Aorta (tissue), 5 donors: ENCODE measurements at regions not wholly inside any gene's neighbourhood (a gene's known extent, or its start where the extent isn't known, plus 50 kb on each side); places are given as distances from the start of the nearest gene placed in this dataset.
"Not testable (repeated sequence)": the region's sequence is repeated elsewhere in the genome, so short reads cannot be mapped to it uniquely, and the experiment has no call there.

Experiments used
- ATAC-seq: fragments of 200-7000 bp; cut with Tn5 transposase; one replicate; pipeline ENCODE4 v1.9.1; 2022; ENCODE audit warnings: moderate library complexity; ENCODE audit not compliant: low FRiP score
- DNase-seq, 2 donors: peaks; one replicate each; pipeline ENCODE4 v3.0.0-alpha.2; 2020
- H3K27ac ChIP-seq, 2 donors: one replicate each; pipeline ENCODE4 v1.5.1; 2013; ENCODE audit warnings: low read length in 2 of 2, mild to moderate bottlenecking in 2 of 2, moderate library complexity in 2 of 2, control low read depth in 1 of 2, inconsistent platforms in 1 of 2, low read depth in 1 of 2
- H3K27me3 ChIP-seq, 2 donors: one replicate each; pipeline ENCODE4 v1.6.1; 2013; ENCODE audit warnings: control low read depth in 1 of 2, low read length in 1 of 2, mild to moderate bottlenecking in 1 of 2, moderate library complexity in 1 of 2; ENCODE audit not compliant: insufficient read depth in 2 of 2, control insufficient read depth in 1 of 2
- H3K36me3 ChIP-seq, 2 donors: one replicate each; pipeline ENCODE4 v1.6.1; 2013; ENCODE audit warnings: control low read depth in 1 of 2, low read length in 1 of 2, mild to moderate bottlenecking in 1 of 2; ENCODE audit not compliant: insufficient read depth in 2 of 2, control insufficient read depth in 1 of 2
- H3K4me1 ChIP-seq, 2 donors: one replicate each; pipeline ENCODE4 v1.6.1; 2013; ENCODE audit warnings: low read length in 2 of 2, control low read depth in 1 of 2, mild to moderate bottlenecking in 1 of 2, moderate library complexity in 1 of 2; ENCODE audit not compliant: insufficient read depth in 2 of 2, control insufficient read depth in 1 of 2
- H3K4me3 ChIP-seq, 2 donors: one replicate each; pipeline ENCODE4 v1.5.1; 2013; ENCODE audit warnings: low read length in 2 of 2, control low read depth in 1 of 2, mild to moderate bottlenecking in 1 of 2
- H3K9me3 ChIP-seq: one replicate; pipeline ENCODE4 v1.6.1; 2013; ENCODE audit warnings: mild to moderate bottlenecking, low read length; ENCODE audit not compliant: control insufficient read depth
- WGBS, 2 donors: extraction: QIAGEN DNeasy Blood & Tissue Kit; methylation state at CpG; one replicate each; pipeline ENCODE4 v1.1.7; 2013; 5-methylcytosine and 5-hydroxymethylcytosine counted together
- intact Hi-C, 2 donors: fragments of 100-400 bp; cut with DNase I; formaldehyde crosslinking; loops; one replicate each; pipeline versions ENCODE4 v1.14.2 to v1.15.0; 2022
- donor health status: healthy with polysubstance abuse.
- donor health status: Bipolar disorder and iron deficiency.
- donor health status: DM: no; HTN: no; CAD: no.
- donor health status: DM: no; HTN: no; CAD: no.
- donor health status: DM: yes; HTN: yes; CAD: no.

DNA sequence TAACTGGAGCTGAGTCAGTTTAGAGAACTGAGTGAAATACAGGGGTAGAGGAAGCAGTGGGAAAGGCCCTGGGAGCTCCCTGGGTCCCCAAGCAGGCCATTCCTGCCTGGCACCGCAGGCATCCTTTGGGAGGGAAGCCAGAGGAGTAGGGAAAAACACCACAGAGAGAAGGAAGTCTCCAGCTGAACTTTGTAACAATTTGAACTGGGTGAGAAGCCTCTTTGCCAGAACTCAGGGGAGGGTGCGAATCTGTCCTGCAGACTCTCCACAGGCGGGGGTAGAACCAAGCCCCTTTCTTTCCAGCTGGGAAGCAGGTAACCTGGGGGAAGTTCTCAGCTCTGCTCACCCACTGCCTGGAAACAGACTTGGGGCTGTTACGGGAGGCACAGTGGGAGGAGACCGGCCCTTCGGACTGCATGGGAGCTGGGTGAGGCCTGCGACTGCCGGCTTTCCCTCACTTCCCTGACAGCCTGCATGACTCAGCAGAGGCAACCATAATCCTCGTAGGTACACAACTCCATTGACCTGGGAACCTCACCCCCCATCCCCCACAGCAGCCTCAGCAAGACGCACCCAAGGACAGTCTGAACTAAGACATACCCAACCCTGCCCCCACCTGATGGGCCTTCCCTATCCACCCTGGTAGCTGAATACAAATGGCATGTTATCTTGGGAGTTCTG lies 110.1 kb downstream of the ARHGAP11B start:
- WGBS, 2 donors, result 89 to 98% methylated on average over 10 of the region's 10 CpGs
- H3K9me3 ChIP-seq, intact Hi-C loops, H3K4me3 ChIP-seq, H3K36me3 ChIP-seq, DNase-seq, H3K27me3 ChIP-seq, H3K4me1 ChIP-seq, ATAC-seq, H3K27ac ChIP-seq: not testable (repeated sequence)

DNA sequence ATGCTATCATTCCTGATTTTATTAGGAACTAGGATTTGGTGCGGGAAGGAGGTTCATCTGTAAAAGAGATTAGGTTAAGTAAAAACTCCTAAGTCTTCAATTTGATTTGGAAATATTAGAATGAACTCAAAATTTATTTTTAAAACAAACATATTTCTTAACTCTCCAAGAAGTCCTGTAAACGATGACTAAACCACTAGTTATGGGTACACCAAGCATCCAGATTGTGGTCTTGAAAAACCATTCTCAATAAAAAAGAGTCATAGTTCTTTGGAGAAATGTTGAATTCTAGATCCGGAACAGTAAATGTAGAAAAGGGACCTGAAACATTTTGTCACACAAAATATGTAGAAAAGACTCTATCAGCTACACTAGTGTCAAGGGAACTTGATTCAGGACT lies 116.9 kb downstream of the ARHGAP11B start:
- H3K4me1 ChIP-seq, H3K36me3 ChIP-seq, ATAC-seq, H3K4me3 ChIP-seq, intact Hi-C loops, H3K27ac ChIP-seq, H3K9me3 ChIP-seq, DNase-seq, H3K27me3 ChIP-seq: not testable (repeated sequence)
- WGBS, 2 donors, result 76 to 85% methylated on average over 3 of the region's 3 CpGs

DNA sequence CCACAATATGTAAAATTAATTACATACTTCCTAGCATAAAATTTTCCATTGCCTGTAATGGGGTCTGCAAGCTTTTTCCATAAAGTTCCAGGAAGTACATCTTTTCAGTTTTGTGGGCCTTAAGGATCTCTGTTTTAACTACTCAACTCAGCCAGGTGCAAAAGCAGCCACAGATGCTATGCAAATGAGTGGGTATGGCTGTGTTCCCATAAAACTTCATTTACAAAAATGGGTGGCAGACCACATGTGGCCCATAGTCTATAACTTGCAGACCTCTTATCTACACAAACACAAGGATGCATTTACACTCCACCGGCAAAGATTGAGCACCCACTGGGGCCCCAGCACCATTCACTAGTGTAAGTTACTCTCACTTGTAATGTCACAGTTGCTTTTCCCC lies 123.1 kb downstream of the ARHGAP11B start:
- H3K4me3 ChIP-seq, DNase-seq, H3K27ac ChIP-seq, H3K4me1 ChIP-seq, ATAC-seq, H3K9me3 ChIP-seq, intact Hi-C loops, H3K27me3 ChIP-seq, H3K36me3 ChIP-seq: not testable (repeated sequence)
- 100% methylated on average over 1 of the region's 1 CpG; no CpG with 5 or more reads in 1 of the 2 donors for WGBS, 2 donors

DNA sequence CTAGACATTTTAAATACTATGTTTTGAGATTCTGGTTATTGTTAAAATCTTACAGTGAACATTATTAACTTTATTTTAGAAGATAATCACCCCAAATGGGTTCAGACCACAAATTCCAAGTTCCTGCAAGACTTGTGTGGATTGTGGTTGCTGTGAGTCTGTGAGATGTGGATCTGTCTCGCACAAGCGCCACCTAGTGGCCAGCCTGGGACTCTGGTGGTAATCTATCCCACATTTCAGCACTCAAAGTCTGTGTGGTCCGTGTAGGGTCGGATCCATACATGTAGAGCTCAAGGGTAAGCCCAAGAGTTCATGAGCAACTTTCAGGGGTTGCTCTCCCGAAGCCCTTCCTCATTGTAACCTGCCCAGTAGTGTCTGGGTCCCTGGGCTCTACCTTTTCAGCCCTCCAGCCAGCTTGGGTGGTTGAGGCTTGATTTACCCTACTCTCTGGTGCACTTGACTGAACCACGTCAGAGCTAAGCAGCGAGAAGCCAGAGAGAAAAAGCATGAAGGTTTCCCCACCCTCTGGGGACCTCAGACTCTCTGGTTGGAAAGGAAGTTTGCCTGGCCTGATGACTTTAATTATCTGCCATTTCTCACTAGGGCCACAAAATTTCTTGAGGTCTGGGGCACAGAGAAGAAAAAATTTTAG lies 129.2 kb downstream of the ARHGAP11B start:
- H3K36me3 ChIP-seq, H3K27ac ChIP-seq, H3K4me3 ChIP-seq, H3K4me1 ChIP-seq, H3K27me3 ChIP-seq, intact Hi-C loops, H3K9me3 ChIP-seq: not testable (repeated sequence)
- DNase-seq (peak; percentile 82 to 87), ATAC-seq (peak; percentile 87)
- WGBS, 2 donors, result 1 to 6% methylated on average over 2 to 3 of the region's 7 CpGs

DNA sequence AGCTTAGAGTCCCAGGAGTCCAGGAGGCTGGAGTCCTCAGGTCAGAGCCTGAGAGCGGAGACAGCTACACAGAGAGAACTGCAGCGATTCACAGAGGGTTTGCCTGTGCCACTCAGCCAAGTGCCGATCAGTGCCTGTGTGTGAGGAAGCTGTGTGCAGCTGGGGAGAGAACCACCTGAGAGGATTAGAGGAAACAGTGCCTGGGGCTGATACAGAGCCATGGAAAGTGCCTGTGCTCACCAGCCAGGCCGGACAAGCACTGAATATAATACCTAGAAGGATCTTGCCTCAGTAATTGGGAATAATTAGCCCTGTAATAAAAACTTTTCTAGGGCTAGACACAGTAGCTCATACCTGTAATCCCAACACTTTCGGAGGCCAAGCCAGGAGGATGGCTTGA lies 134.7 kb downstream of the ARHGAP11B start:
- H3K4me3 ChIP-seq, H3K4me1 ChIP-seq, intact Hi-C loops, H3K36me3 ChIP-seq, H3K27me3 ChIP-seq, H3K27ac ChIP-seq, ATAC-seq, DNase-seq, H3K9me3 ChIP-seq: not testable (repeated sequence)
- WGBS, 2 donors, result 97 to 98% methylated on average over 5 of the region's 5 CpGs

DNA sequence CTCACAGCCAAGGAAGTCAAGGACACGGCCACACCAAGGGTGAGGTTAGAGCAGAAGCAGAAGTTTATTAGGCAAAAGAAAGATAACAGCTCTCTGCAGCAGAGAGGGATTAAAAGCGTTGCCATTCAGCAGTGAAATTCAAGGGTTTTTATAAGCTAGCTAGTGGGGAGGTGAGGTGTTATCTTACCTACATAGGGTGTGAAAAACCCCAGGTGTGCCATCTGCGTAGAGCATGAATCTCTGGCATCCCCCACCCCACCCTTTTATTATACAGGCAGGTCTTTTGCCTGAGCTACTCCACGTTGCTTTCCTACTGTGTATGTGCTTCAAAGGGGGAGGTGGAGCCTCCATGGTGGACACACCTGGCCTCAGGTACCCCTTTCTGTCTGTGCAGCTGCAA lies 135.4 kb downstream of the ARHGAP11B start:
- H3K4me1 ChIP-seq, H3K36me3 ChIP-seq, DNase-seq, H3K27ac ChIP-seq, H3K27me3 ChIP-seq, H3K4me3 ChIP-seq, intact Hi-C loops, H3K9me3 ChIP-seq, ATAC-seq: not testable (repeated sequence)
- WGBS, 2 donors, result 90 to 94% methylated on average over 1 to 4 of the region's 4 CpGs

DNA sequence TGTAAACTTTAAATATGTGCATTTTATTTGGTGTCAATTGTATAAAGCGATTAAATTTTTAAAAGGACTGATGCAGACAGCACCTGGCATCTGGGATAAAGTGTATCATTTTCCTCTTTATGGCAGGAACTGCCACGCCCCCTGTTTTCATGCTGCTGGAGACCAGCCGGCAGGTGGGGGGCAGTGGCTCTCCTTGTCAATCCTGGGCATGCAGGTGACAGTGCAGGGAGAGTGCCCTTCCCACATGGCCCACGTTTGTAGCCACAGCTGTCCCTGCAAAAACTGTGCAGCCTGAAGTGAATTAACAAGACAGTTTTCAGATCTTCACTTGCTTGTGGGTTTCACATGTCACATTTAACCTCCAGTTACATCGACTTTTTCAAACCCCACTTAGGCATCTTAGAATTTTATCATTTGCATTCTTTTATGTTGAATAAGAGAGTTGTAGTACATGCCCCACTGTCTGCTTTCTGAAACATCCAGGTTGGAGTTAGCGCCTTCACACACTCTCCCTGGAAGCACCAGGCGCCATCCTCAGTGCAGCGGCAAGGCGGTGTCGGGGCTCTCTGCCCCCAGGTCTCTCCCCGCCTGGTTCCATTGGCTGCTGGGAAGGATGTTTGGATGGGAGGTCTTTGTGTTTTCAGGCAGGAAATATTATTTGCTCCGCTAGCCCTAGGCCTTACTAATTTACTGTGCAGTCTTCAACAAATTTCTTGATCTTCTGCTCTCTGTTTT lies 134.2 kb upstream of the FAN1 start:
- intact Hi-C loops, H3K36me3 ChIP-seq, H3K4me3 ChIP-seq, ATAC-seq, H3K9me3 ChIP-seq, H3K27ac ChIP-seq, H3K4me1 ChIP-seq, DNase-seq, H3K27me3 ChIP-seq: not testable (repeated sequence)
- 95% methylated on average over 11 to 12 of the region's 12 CpGs for WGBS, 2 donors

DNA sequence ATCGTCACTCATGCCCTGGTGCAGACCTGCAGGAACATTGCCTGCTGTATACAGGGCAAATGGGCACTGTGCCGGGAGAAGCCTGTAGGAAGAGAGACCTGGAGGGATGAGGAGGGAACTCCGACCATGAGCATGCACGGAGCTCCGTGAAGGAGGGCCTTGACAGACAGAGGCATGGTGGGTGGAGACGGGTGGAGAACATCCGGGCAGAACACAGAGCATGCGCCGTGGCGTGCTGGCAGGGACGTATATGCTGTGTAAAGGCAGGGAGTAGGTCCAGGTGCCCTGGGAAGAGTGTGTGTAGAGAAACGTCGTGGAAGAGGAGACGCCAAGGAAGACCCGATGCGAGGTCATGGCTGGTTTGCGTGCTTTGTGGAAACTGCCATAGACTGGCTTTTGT lies 133.0 kb upstream of the FAN1 start:
- WGBS, 2 donors, result 97 to 99% methylated on average over 17 of the region's 17 CpGs
- H3K4me3 ChIP-seq, result no peak overlapping the region
- H3K9me3 ChIP-seq, result no peaks in the 10 kb centered on the region
- intact Hi-C loops, result no loop called here
- no peaks in the 10 kb centered on the region for H3K4me1 ChIP-seq
- H3K27me3 ChIP-seq, result no peaks in the 10 kb centered on the region
- no peak for ATAC-seq
- H3K36me3 ChIP-seq, result no peaks in the 10 kb centered on the region
- no peak overlapping the region for H3K27ac ChIP-seq
- no peak for DNase-seq

DNA sequence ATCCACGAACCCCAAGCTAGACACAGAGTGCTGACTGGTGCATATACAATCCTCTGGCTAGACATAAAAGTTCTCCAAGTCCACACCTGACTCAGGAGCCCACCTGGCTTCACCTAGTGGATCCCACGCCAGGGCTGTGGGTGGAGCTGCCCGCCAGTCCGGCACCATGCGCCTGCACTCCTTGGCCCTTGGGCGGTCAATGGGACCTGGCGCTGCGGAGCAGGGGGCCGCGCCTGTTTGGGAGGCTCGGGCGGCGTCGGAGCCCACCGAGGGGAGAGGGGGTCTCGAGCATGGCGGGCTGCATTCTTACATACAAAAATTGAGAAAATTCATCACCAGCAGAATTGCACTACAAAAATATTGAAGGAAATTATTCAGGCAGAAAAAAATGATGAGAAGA lies 120.7 kb upstream of the FAN1 start:
- Histone ChIP-seq H3K27ac (no peak overlapping the region), H3K4me1 (no peaks in the 10 kb centered on the region), H3K4me3 (no peak overlapping the region), H3K36me3 (no peaks in the 10 kb centered on the region), H3K27me3 (no peaks in the 10 kb centered on the region), H3K9me3 (no peaks in the 10 kb centered on the region)
- ATAC-seq (no peak), DNase-seq (no peak)
- WGBS, 2 donors, result 96 to 97% methylated on average over 17 of the region's 17 CpGs
- intact Hi-C loops, result no loop called here
